ENCODE measurements at regions not wholly inside any gene's neighbourhood (a gene's known extent, or its start where the extent isn't known, plus 50 kb on each side); places are given as distances from the start of the nearest gene placed in this dataset.

- H3K4me3 Mint-ChIP-seq (ENCODE audit: unreplicated experiment), result no peak overlapping the region
- no peak for DNase-seq (ENCODE audit: low spot score)
- no peaks in the 10 kb centered on the region for H3K9me3 Mint-ChIP-seq (ENCODE audit: low read depth)
These were observed 338.1 kb downstream of the RPS6KC1 start for GRCh38 chr1:213389061-213389581.

GRCh38 chr1:213391445-213391844 is 340.4 kb downstream of the RPS6KC1 start:
- TF ChIP-seq CTCF (IDR thresholded peaks at IDR 0.05), result no peak
- DNase-seq (ENCODE audit: low spot score), result no peak
- no peaks in the 10 kb centered on the region for H3K4me1 Mint-ChIP-seq (ENCODE audit: low read depth)
- peaks cover 5% of the 10 kb centered on the region for H3K9me3 Mint-ChIP-seq (ENCODE audit: low read depth)
- peaks cover 13% of the 10 kb centered on the region for H3K27me3 Mint-ChIP-seq (ENCODE audit: low read depth)
- no peak overlapping the region for H3K4me3 Mint-ChIP-seq (ENCODE audit: unreplicated experiment)
- H3K36me3 Mint-ChIP-seq (ENCODE audit: low read depth), result no peaks in the 10 kb centered on the region
- no peak overlapping the region for H3K27ac Mint-ChIP-seq (ENCODE audit: unreplicated experiment)

More at GRCh38 chr1:213389061-213389581, 338.1 kb downstream of the RPS6KC1 start:
- Mint-ChIP-seq H3K27me3 (ENCODE audit: low read depth) (peaks cover 6% of the 10 kb centered on the region), H3K4me1 (ENCODE audit: low read depth) (no peaks in the 10 kb centered on the region), H3K27ac (ENCODE audit: unreplicated experiment) (no peak overlapping the region), H3K36me3 (ENCODE audit: low read depth) (no peaks in the 10 kb centered on the region)
- TF ChIP-seq CTCF (IDR thresholded peaks at IDR 0.05), result no peak

- Mint-ChIP-seq H3K4me1 (ENCODE audit: low read depth) (no peaks in the 10 kb centered on the region), H3K36me3 (ENCODE audit: low read depth) (no peaks in the 10 kb centered on the region), H3K4me3 (ENCODE audit: unreplicated experiment) (no peak overlapping the region), H3K9me3 (ENCODE audit: low read depth) (peaks cover 9% of the 10 kb centered on the region), H3K27ac (ENCODE audit: unreplicated experiment) (no peak overlapping the region), H3K27me3 (ENCODE audit: low read depth) (peaks cover 13% of the 10 kb centered on the region)
- DNase-seq (ENCODE audit: low spot score), result no peak
- TF ChIP-seq CTCF (IDR thresholded peaks at IDR 0.05), result no peak
These were observed 342.8 kb downstream of the RPS6KC1 start for GRCh38 chr1:213393860-213394259.

- no peak for TF ChIP-seq CTCF (IDR thresholded peaks at IDR 0.05)
- peaks cover 3% of the 10 kb centered on the region for H3K4me1 Mint-ChIP-seq (ENCODE audit: low read depth)
These were observed 343.8 kb downstream of the RPS6KC1 start for GRCh38 chr1:213394837-213395236.

GRCh38 chr1:213397638-213398037 is 346.6 kb downstream of the RPS6KC1 start:
- Mint-ChIP-seq H3K4me3 (ENCODE audit: unreplicated experiment) (no peak overlapping the region), H3K9me3 (ENCODE audit: low read depth) (peaks cover 9% of the 10 kb centered on the region), H3K4me1 (ENCODE audit: low read depth) (peaks cover 4% of the 10 kb centered on the region), H3K27me3 (ENCODE audit: low read depth) (peaks cover 13% of the 10 kb centered on the region), H3K36me3 (ENCODE audit: low read depth) (no peaks in the 10 kb centered on the region), H3K27ac (ENCODE audit: unreplicated experiment) (no peak overlapping the region)
- no peak for DNase-seq (ENCODE audit: low spot score)
- TF ChIP-seq CTCF (IDR thresholded peaks at IDR 0.05), result no peak

More at GRCh38 chr1:213394837-213395236, 343.8 kb downstream of the RPS6KC1 start:
- peaks cover 9% of the 10 kb centered on the region for H3K9me3 Mint-ChIP-seq (ENCODE audit: low read depth)
- H3K36me3 Mint-ChIP-seq (ENCODE audit: low read depth), result no peaks in the 10 kb centered on the region
- H3K4me3 Mint-ChIP-seq (ENCODE audit: unreplicated experiment), result no peak overlapping the region
- no peak for DNase-seq (ENCODE audit: low spot score)
- H3K27me3 Mint-ChIP-seq (ENCODE audit: low read depth), result peaks cover 13% of the 10 kb centered on the region
- H3K27ac Mint-ChIP-seq (ENCODE audit: unreplicated experiment), result no peak overlapping the region
